ENCODE measurements at regions not wholly inside any gene's neighbourhood (a gene's known extent, or its start where the extent isn't known, plus 50 kb on each side); places are given as distances from the start of the nearest gene placed in this dataset.
"Not testable (repeated sequence)": the region's sequence is repeated elsewhere in the genome, so short reads cannot be mapped to it uniquely, and the experiment has no call there.

DNA sequence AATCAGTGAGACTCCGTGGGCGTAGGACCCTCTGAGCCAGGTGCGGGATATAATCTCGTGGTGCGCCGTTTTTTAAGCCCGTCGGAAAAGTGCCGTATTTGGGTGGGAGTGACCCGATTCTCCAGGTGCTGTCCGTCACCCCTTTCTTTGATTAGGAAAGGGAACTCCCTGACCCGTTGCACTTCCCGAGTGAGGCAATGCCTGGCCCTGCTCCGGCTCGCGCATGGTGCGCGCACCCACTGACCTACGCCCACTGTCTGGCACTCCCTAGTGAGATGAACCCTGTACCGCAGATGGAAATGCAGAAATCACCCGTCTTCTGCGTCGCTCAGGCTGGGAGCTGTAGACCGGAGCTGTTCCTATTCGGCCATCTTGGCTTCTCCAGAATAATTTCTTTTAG, 612.3 kb downstream of the RAPGEF2 start:
- TF ChIP-seq, protein P1, sequence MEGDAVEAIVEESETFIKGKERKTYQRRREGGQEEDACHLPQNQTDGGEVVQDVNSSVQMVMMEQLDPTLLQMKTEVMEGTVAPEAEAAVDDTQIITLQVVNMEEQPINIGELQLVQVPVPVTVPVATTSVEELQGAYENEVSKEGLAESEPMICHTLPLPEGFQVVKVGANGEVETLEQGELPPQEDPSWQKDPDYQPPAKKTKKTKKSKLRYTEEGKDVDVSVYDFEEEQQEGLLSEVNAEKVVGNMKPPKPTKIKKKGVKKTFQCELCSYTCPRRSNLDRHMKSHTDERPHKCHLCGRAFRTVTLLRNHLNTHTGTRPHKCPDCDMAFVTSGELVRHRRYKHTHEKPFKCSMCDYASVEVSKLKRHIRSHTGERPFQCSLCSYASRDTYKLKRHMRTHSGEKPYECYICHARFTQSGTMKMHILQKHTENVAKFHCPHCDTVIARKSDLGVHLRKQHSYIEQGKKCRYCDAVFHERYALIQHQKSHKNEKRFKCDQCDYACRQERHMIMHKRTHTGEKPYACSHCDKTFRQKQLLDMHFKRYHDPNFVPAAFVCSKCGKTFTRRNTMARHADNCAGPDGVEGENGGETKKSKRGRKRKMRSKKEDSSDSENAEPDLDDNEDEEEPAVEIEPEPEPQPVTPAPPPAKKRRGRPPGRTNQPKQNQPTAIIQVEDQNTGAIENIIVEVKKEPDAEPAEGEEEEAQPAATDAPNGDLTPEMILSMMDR (IDR thresholded peaks at IDR 0.05; ENCODE audit: control extremely low read depth in 1 of 3, insufficient read depth in 1 of 3, low read depth in 1 of 3, low read length in 3 of 3), result not testable (repeated sequence)
- not testable (repeated sequence) for TF ChIP-seq EZH2 (IDR thresholded peaks at IDR 0.05; ENCODE audit: low read depth, low read length, severe bottlenecking); EP300 (IDR thresholded peaks at IDR 0.05; ENCODE audit: borderline replicate concordance in 1 of 2, low read depth in 2 of 2, low read length in 2 of 2); TAF1 (IDR thresholded peaks at IDR 0.05; ENCODE audit: low read depth, low read length); HDAC6 (IDR thresholded peaks at IDR 0.05; ENCODE audit: low read depth, low read length)

All from H1 (cell line).